Neural progenitor cell (in vitro differentiated cells): ENCODE measurements at regions not wholly inside any gene's neighbourhood (a gene's known extent, or its start where the extent isn't known, plus 50 kb on each side); places are given as distances from the start of the nearest gene placed in this dataset.
A peak's percentile ranks its signal among the peaks of the same experiment; 100 is the strongest.

Experiments used
- DNase-seq: peaks from one replicate; pipeline ENCODE4 v3.0.0-alpha.2; 2016; ENCODE audit warnings: low spot score
- H2AFZ ChIP-seq: fragments of 200-600 bp; sonication (generic); replicated peaks from 2 replicates; pipeline ENCODE4 v1.6.1; 2016; ENCODE audit warnings: antibody characterized with exemption
- H3F3A ChIP-seq: fragments of 200-600 bp; sonication (generic); 2 replicates; pipeline ENCODE4 v1.6.1; 2016; ENCODE audit warnings: antibody characterized with exemption, low read depth
- H3K27ac ChIP-seq: fragments of 200-600 bp; sonication (generic); 2 replicates; pipeline ENCODE4 v1.5.1; 2016; ENCODE audit warnings: mild to moderate bottlenecking
- H3K27me3 ChIP-seq: fragments of 200-600 bp; sonication (generic); 2 replicates; pipeline ENCODE4 v1.6.1; 2016; ENCODE audit warnings: mild to moderate bottlenecking, moderate library complexity
- H3K36me3 ChIP-seq: fragments of 200-600 bp; sonication (generic); 2 replicates; pipeline ENCODE4 v1.5.1; 2016
- H3K4me1 ChIP-seq: fragments of 200-600 bp; sonication (generic); 2 replicates; pipeline ENCODE4 v1.6.1; 2016; ENCODE audit warnings: mixed run types
- H3K4me2 ChIP-seq: fragments of 200-600 bp; sonication (generic); 2 replicates; pipeline ENCODE4 v1.6.1; 2016
- H3K4me3 ChIP-seq: fragments of 200-600 bp; sonication (generic); 2 replicates; pipeline ENCODE4 v1.5.1; 2016
- H3K79me2 ChIP-seq: fragments of 200-600 bp; sonication (generic); 2 replicates; pipeline ENCODE4 v1.6.1; 2016; ENCODE audit warnings: low read depth
- H3K9ac ChIP-seq: fragments of 200-600 bp; sonication (generic); 2 replicates; pipeline ENCODE4 v1.6.1; 2016
- H3K9me3 ChIP-seq: fragments of 200-600 bp; sonication (generic); 2 replicates; pipeline ENCODE4 v1.5.1; 2016; ENCODE audit warnings: low read depth
- H4K20me1 ChIP-seq: fragments of 200-600 bp; sonication (generic); 2 replicates; pipeline ENCODE4 v1.6.1; 2016; ENCODE audit warnings: low read depth
- H3K27ac Mint-ChIP-seq: 3 replicates; pipeline ENCODE4 v1.8.0; 2021; ENCODE audit warnings: mixed read lengths
- H3K27me3 Mint-ChIP-seq: 2 replicates; pipeline ENCODE4 v1.8.0; 2022; ENCODE audit warnings: low read depth, mild to moderate bottlenecking, inconsistent platforms, moderate library complexity, mixed read lengths; ENCODE audit not compliant: insufficient read depth
- H3K36me3 Mint-ChIP-seq: 3 replicates; pipeline ENCODE4 v1.8.0; 2021; ENCODE audit warnings: mixed read lengths
- H3K4me1 Mint-ChIP-seq: 3 replicates; pipeline ENCODE4 v1.8.0; 2021; ENCODE audit warnings: mixed read lengths
- H3K4me3 Mint-ChIP-seq: 3 replicates; pipeline ENCODE4 v1.8.0; 2021; ENCODE audit warnings: mild to moderate bottlenecking, moderate library complexity, mixed read lengths
- H3K9me3 Mint-ChIP-seq: 3 replicates; pipeline ENCODE4 v1.8.0; 2020; ENCODE audit warnings: mixed read lengths
- EZH2 ChIP-seq: fragments of 200-600 bp; sonication (generic); IDR thresholded peaks from 2 replicates; pipeline ENCODE4 v1.6.1; 2017; ENCODE audit warnings: antibody characterized with exemption, mild to moderate bottlenecking, moderate library complexity
- EZH2phosphoT487 ChIP-seq: fragments of 200-600 bp; sonication (generic); IDR thresholded peaks from 2 replicates; pipeline ENCODE4 v1.6.1; 2017; ENCODE audit warnings: antibody characterized with exemption
- TF ChIP-seq, protein P1 (sequence below): fragments of 200-600 bp; sonication (generic); IDR thresholded peaks from 2 replicates; pipeline ENCODE4 v1.5.1; 2017; ENCODE audit warnings: antibody characterized with exemption, mild to moderate bottlenecking

DNA sequence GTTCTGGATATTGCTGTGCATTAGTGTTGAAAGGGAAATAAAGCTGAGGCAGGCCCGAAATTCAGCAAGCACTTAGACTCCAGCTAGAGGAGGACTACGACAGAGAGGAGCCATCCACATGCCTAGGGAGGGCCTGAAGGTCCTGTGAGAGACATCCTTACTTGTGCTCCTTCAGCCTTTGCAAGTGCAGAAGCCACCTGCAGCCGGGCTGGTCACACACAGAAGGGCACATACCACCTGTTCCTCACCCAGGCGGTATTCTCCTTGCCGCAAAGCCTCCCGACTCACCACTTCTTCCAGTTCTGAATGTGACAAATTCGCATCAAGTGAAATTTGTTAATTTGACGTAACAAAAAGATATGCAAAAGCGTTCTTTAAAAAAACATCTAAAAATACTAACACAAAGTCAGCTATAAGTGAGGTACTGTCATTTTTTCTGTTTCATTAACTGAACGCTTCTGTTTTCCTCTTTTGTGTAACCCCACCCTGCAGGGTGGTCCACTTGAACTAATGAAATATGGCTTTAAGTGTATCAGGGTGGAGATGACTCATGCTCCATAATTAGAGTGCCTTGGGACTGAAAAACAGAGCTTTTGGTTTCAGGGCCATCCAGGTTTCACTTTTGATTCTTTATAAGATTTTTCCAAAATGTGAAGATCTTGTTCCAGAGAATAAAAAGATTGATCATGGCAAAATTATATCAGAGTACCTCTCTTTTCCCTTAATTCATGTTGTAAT is 467.9 kb upstream of the ATP11B start:
- Histone ChIP-seq H3K27ac (peak overlapping the region; percentile 26), H3K4me1 (peaks cover 22% of the 10 kb centered on the region), H3K36me3 (no peaks in the 10 kb centered on the region), H3K27me3 (no peaks in the 10 kb centered on the region), H3K9me3 (no peaks in the 10 kb centered on the region), H4K20me1 (no peaks in the 10 kb centered on the region), H3K4me2 (no peak overlapping the region), H3F3A (peaks cover 6% of the 10 kb centered on the region), H3K4me3 (no peak overlapping the region), H3K9ac (no peak overlapping the region), H3K79me2 (no peaks in the 10 kb centered on the region), H2AFZ (no peak overlapping the region)
- Mint-ChIP-seq H3K27me3 (peaks cover 4% of the 10 kb centered on the region), H3K9me3 (peaks cover 1% of the 10 kb centered on the region), H3K4me1 (peaks cover 40% of the 10 kb centered on the region), H3K36me3 (no peaks in the 10 kb centered on the region), H3K27ac (no peak overlapping the region), H3K4me3 (no peak overlapping the region)
- no peak for DNase-seq
- no peak for TF ChIP-seq EZH2
- TF ChIP-seq, protein P1, sequence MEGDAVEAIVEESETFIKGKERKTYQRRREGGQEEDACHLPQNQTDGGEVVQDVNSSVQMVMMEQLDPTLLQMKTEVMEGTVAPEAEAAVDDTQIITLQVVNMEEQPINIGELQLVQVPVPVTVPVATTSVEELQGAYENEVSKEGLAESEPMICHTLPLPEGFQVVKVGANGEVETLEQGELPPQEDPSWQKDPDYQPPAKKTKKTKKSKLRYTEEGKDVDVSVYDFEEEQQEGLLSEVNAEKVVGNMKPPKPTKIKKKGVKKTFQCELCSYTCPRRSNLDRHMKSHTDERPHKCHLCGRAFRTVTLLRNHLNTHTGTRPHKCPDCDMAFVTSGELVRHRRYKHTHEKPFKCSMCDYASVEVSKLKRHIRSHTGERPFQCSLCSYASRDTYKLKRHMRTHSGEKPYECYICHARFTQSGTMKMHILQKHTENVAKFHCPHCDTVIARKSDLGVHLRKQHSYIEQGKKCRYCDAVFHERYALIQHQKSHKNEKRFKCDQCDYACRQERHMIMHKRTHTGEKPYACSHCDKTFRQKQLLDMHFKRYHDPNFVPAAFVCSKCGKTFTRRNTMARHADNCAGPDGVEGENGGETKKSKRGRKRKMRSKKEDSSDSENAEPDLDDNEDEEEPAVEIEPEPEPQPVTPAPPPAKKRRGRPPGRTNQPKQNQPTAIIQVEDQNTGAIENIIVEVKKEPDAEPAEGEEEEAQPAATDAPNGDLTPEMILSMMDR, result no peak
- no peak for TF ChIP-seq EZH2phosphoT487

- Mint-ChIP-seq H3K9me3 (no peaks in the 10 kb centered on the region), H3K27me3 (peaks cover 4% of the 10 kb centered on the region), H3K4me1 (peaks cover 40% of the 10 kb centered on the region), H3K36me3 (no peaks in the 10 kb centered on the region), H3K4me3 (no peak overlapping the region), H3K27ac (peak overlapping the region; percentile 39)
- H2AFZ ChIP-seq, result peak overlapping the region; percentile 94
- no peaks in the 10 kb centered on the region for H3K9me3 ChIP-seq
- H3K9ac ChIP-seq, result no peak overlapping the region
- H3K4me1 ChIP-seq, result peaks cover 22% of the 10 kb centered on the region
- no peak overlapping the region for H3K27ac ChIP-seq
- no peaks in the 10 kb centered on the region for H3K36me3 ChIP-seq
- no peak overlapping the region for H3K4me2 ChIP-seq
- TF ChIP-seq, protein P1, result no peak
- TF ChIP-seq EZH2phosphoT487 (no peak), EZH2 (no peak)
- H4K20me1 ChIP-seq, result no peaks in the 10 kb centered on the region
- H3K27me3 ChIP-seq, result no peaks in the 10 kb centered on the region
- DNase-seq, result no peak
- no peaks in the 10 kb centered on the region for H3K79me2 ChIP-seq
- peaks cover 6% of the 10 kb centered on the region for H3F3A ChIP-seq
- no peak overlapping the region for H3K4me3 ChIP-seq
Observed at GRCh38 chr3:182327196-182327681, 466.1 kb upstream of the ATP11B start.

DNA sequence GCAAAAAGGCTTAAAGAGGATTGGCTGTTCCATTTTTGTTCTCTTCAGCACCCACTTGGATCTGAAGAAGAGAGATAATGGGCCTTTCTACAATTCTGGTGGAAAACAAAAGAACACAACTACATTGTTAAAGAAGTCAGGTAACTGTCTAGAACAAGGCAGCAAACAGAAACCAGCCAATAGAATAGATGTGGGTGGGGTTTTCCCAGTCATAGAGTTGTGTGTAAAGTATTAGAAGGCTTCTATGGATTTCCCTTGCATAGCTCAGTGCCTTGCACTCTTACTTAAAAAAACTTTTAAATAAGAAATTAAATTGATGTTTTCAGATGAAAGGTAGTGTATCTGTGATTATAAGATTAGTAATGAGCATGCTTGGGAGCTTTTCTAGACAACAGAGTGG is 462.7 kb upstream of the ATP11B start:
- no peak for DNase-seq
- Mint-ChIP-seq H3K4me1 (peaks cover 15% of the 10 kb centered on the region), H3K27me3 (peaks cover 6% of the 10 kb centered on the region), H3K27ac (no peak overlapping the region), H3K9me3 (peaks cover 8% of the 10 kb centered on the region), H3K4me3 (no peak overlapping the region), H3K36me3 (no peaks in the 10 kb centered on the region)
- Histone ChIP-seq H3K4me2 (no peak overlapping the region), H3K4me1 (peaks cover 4% of the 10 kb centered on the region), H3K36me3 (no peaks in the 10 kb centered on the region), H2AFZ (no peak overlapping the region), H3K9me3 (peaks cover 11% of the 10 kb centered on the region), H3F3A (no peaks in the 10 kb centered on the region), H3K9ac (no peak overlapping the region), H3K27ac (no peak overlapping the region), H3K27me3 (no peaks in the 10 kb centered on the region), H4K20me1 (no peaks in the 10 kb centered on the region), H3K4me3 (no peak overlapping the region), H3K79me2 (no peaks in the 10 kb centered on the region)
- TF ChIP-seq EZH2 (no peak), EZH2phosphoT487 (no peak)
- TF ChIP-seq, protein P1, result no peak
